ENCODE measurements at regions not wholly inside any gene's neighbourhood (a gene's known extent, or its start where the extent isn't known, plus 50 kb on each side); places are given as distances from the start of the nearest gene placed in this dataset.

- Histone ChIP-seq H3K4ac (ENCODE audit: low read length) (no peak overlapping the region), H3K9me3 (replicated peaks in 1 of 2; ENCODE audit: control insufficient read depth in 2 of 2, insufficient read depth in 1 of 2, low read depth in 1 of 2, low read length in 2 of 2) (peaks cover 0 to 31% of the 10 kb centered on the region in 2 donors), H3K4me3 (ENCODE audit: low read length in 2 of 2) (no peak overlapping the region), H3K27me3 (ENCODE audit: control insufficient read depth in 3 of 3, insufficient read depth in 3 of 3, low read depth in 1 of 3, low read length in 3 of 3) (no peaks in the 10 kb centered on the region), H3K36me3 (replicated peaks in 1 of 2; ENCODE audit: control insufficient read depth in 2 of 2, insufficient read depth in 2 of 2, low read length in 2 of 2) (no peaks in the 10 kb centered on the region), H2BK5ac (ENCODE audit: low read length) (no peak overlapping the region), H3K14ac (ENCODE audit: low read length) (no peak overlapping the region), H2BK15ac (ENCODE audit: low read length) (no peak overlapping the region), H3K4me1 (ENCODE audit: control insufficient read depth in 2 of 2, insufficient read depth in 1 of 2, low read depth in 1 of 2, low read length in 2 of 2) (no peaks in the 10 kb centered on the region), H3K79me1 (ENCODE audit: low read depth, low read length) (no peaks in the 10 kb centered on the region), H3K4me2 (ENCODE audit: insufficient read depth, low read length, poor library complexity, severe bottlenecking) (no peak overlapping the region), H3K27ac (replicated peaks; ENCODE audit: low read length) (no peak overlapping the region), H3K23ac (ENCODE audit: low read depth, low read length, poor library complexity) (no peak overlapping the region), H2BK120ac (ENCODE audit: low read depth, low read length) (no peak overlapping the region), H4K8ac (ENCODE audit: low read depth, low read length) (no peak overlapping the region), H2AK5ac (ENCODE audit: low read depth, low read length) (no peak overlapping the region), H4K91ac (ENCODE audit: low read depth, low read length, poor library complexity) (no peak overlapping the region), H2AFZ (ENCODE audit: low read length) (no peak overlapping the region), H3K18ac (ENCODE audit: low read length) (no peak overlapping the region), H3K9ac (ENCODE audit: low read depth, low read length, poor library complexity) (no peak overlapping the region), H2BK12ac (ENCODE audit: low read length) (no peak overlapping the region)
- no CpG with 5 or more reads among the region's 1 CpG for WGBS, 2 donors (ENCODE audit: extremely low coverage in 2 of 2, insufficient read length in 2 of 2, insufficient replicate concordance in 1 of 2)
- DNase-seq (ENCODE audit: low spot score): no peak
Measured at GRCh38 chr2:133794114-133794513, 225.9 kb upstream of the NCKAP5 start.

- no peaks in the 10 kb centered on the region for H3K79me1 ChIP-seq (ENCODE audit: low read depth, low read length)
- H3K36me3 ChIP-seq (replicated peaks in 1 of 2; ENCODE audit: control insufficient read depth in 2 of 2, insufficient read depth in 2 of 2, low read length in 2 of 2): no peaks in the 10 kb centered on the region
Measured at GRCh38 chr2:133801946-133802345, 233.7 kb upstream of the NCKAP5 start.

GRCh38 chr2:133802409-133803039 lies 234.3 kb upstream of the NCKAP5 start:
- Histone ChIP-seq H2AFZ (ENCODE audit: low read length) (no peak overlapping the region), H2AK5ac (ENCODE audit: low read depth, low read length) (no peak overlapping the region), H2BK5ac (ENCODE audit: low read length) (no peak overlapping the region), H2BK120ac (ENCODE audit: low read depth, low read length) (no peak overlapping the region), H3K27me3 (ENCODE audit: control insufficient read depth in 3 of 3, insufficient read depth in 3 of 3, low read depth in 1 of 3, low read length in 3 of 3) (no peaks in the 10 kb centered on the region), H3K79me1 (ENCODE audit: low read depth, low read length) (no peaks in the 10 kb centered on the region), H3K18ac (ENCODE audit: low read length) (no peak overlapping the region), H3K4me3 (ENCODE audit: low read length in 2 of 2) (no peak overlapping the region), H3K23ac (ENCODE audit: low read depth, low read length, poor library complexity) (no peak overlapping the region), H3K36me3 (replicated peaks in 1 of 2; ENCODE audit: control insufficient read depth in 2 of 2, insufficient read depth in 2 of 2, low read length in 2 of 2) (no peaks in the 10 kb centered on the region), H3K27ac (replicated peaks; ENCODE audit: low read length) (no peak overlapping the region), H3K4me1 (ENCODE audit: control insufficient read depth in 2 of 2, insufficient read depth in 1 of 2, low read depth in 1 of 2, low read length in 2 of 2) (peaks cover 0 to 9% of the 10 kb centered on the region in 2 donors), H2BK15ac (ENCODE audit: low read length) (no peak overlapping the region), H3K9ac (ENCODE audit: low read depth, low read length, poor library complexity) (no peak overlapping the region), H3K9me3 (replicated peaks in 1 of 2; ENCODE audit: control insufficient read depth in 2 of 2, insufficient read depth in 1 of 2, low read depth in 1 of 2, low read length in 2 of 2) (peaks cover 0 to 7% of the 10 kb centered on the region in 2 donors), H4K91ac (ENCODE audit: low read depth, low read length, poor library complexity) (no peak overlapping the region), H3K4ac (ENCODE audit: low read length) (no peak overlapping the region), H3K14ac (ENCODE audit: low read length) (no peak overlapping the region), H4K8ac (ENCODE audit: low read depth, low read length) (no peak overlapping the region), H3K4me2 (ENCODE audit: insufficient read depth, low read length, poor library complexity, severe bottlenecking) (no peak overlapping the region), H2BK12ac (ENCODE audit: low read length) (no peak overlapping the region)
- WGBS, 2 donors (ENCODE audit: extremely low coverage in 2 of 2, insufficient read length in 2 of 2, insufficient replicate concordance in 1 of 2): no CpG with 5 or more reads among the region's 13 CpGs
- DNase-seq (ENCODE audit: low spot score): no peak

More at GRCh38 chr2:133801946-133802345, 233.7 kb upstream of the NCKAP5 start:
- Histone ChIP-seq H3K9ac (ENCODE audit: low read depth, low read length, poor library complexity) (no peak overlapping the region), H4K91ac (ENCODE audit: low read depth, low read length, poor library complexity) (no peak overlapping the region), H3K14ac (ENCODE audit: low read length) (no peak overlapping the region), H3K27ac (replicated peaks; ENCODE audit: low read length) (no peak overlapping the region), H3K9me3 (replicated peaks in 1 of 2; ENCODE audit: control insufficient read depth in 2 of 2, insufficient read depth in 1 of 2, low read depth in 1 of 2, low read length in 2 of 2) (peaks cover 0 to 13% of the 10 kb centered on the region in 2 donors), H2BK15ac (ENCODE audit: low read length) (no peak overlapping the region), H3K27me3 (ENCODE audit: control insufficient read depth in 3 of 3, insufficient read depth in 3 of 3, low read depth in 1 of 3, low read length in 3 of 3) (no peaks in the 10 kb centered on the region), H3K23ac (ENCODE audit: low read depth, low read length, poor library complexity) (no peak overlapping the region), H3K4me3 (ENCODE audit: low read length in 2 of 2) (no peak overlapping the region), H2BK12ac (ENCODE audit: low read length) (no peak overlapping the region), H2BK120ac (ENCODE audit: low read depth, low read length) (no peak overlapping the region), H2AFZ (ENCODE audit: low read length) (no peak overlapping the region), H3K4ac (ENCODE audit: low read length) (no peak overlapping the region), H3K4me1 (ENCODE audit: control insufficient read depth in 2 of 2, insufficient read depth in 1 of 2, low read depth in 1 of 2, low read length in 2 of 2) (peaks cover 0 to 7% of the 10 kb centered on the region in 2 donors), H2AK5ac (ENCODE audit: low read depth, low read length) (no peak overlapping the region), H3K18ac (ENCODE audit: low read length) (no peak overlapping the region), H4K8ac (ENCODE audit: low read depth, low read length) (no peak overlapping the region), H3K4me2 (ENCODE audit: insufficient read depth, low read length, poor library complexity, severe bottlenecking) (no peak overlapping the region), H2BK5ac (ENCODE audit: low read length) (no peak overlapping the region)
- no peak for DNase-seq (ENCODE audit: low spot score)
- WGBS, 2 donors (ENCODE audit: extremely low coverage in 2 of 2, insufficient read length in 2 of 2, insufficient replicate concordance in 1 of 2): no CpG with 5 or more reads among the region's 3 CpGs

GRCh38 chr2:133806564-133806963 lies 238.3 kb upstream of the NCKAP5 start:
- Histone ChIP-seq H3K18ac (ENCODE audit: low read length) (no peak overlapping the region), H3K23ac (ENCODE audit: low read depth, low read length, poor library complexity) (no peak overlapping the region), H3K9me3 (replicated peaks in 1 of 2; ENCODE audit: control insufficient read depth in 2 of 2, insufficient read depth in 1 of 2, low read depth in 1 of 2, low read length in 2 of 2) (no peaks in the 10 kb centered on the region), H2AK5ac (ENCODE audit: low read depth, low read length) (no peak overlapping the region), H3K14ac (ENCODE audit: low read length) (no peak overlapping the region), H2BK15ac (ENCODE audit: low read length) (no peak overlapping the region), H3K27ac (replicated peaks; ENCODE audit: low read length) (no peak overlapping the region), H3K4me1 (ENCODE audit: control insufficient read depth in 2 of 2, insufficient read depth in 1 of 2, low read depth in 1 of 2, low read length in 2 of 2) (peaks cover 0 to 9% of the 10 kb centered on the region in 2 donors), H3K36me3 (replicated peaks in 1 of 2; ENCODE audit: control insufficient read depth in 2 of 2, insufficient read depth in 2 of 2, low read length in 2 of 2) (no peaks in the 10 kb centered on the region), H3K4ac (ENCODE audit: low read length) (no peak overlapping the region), H2AFZ (ENCODE audit: low read length) (no peak overlapping the region), H3K27me3 (ENCODE audit: control insufficient read depth in 3 of 3, insufficient read depth in 3 of 3, low read depth in 1 of 3, low read length in 3 of 3) (no peaks in the 10 kb centered on the region), H3K4me3 (ENCODE audit: low read length in 2 of 2) (no peak overlapping the region), H3K9ac (ENCODE audit: low read depth, low read length, poor library complexity) (no peak overlapping the region), H2BK12ac (ENCODE audit: low read length) (no peak overlapping the region), H3K79me1 (ENCODE audit: low read depth, low read length) (no peaks in the 10 kb centered on the region), H4K8ac (ENCODE audit: low read depth, low read length) (no peak overlapping the region), H4K91ac (ENCODE audit: low read depth, low read length, poor library complexity) (no peak overlapping the region), H3K4me2 (ENCODE audit: insufficient read depth, low read length, poor library complexity, severe bottlenecking) (no peak overlapping the region), H2BK5ac (ENCODE audit: low read length) (no peak overlapping the region), H2BK120ac (ENCODE audit: low read depth, low read length) (no peak overlapping the region)
- no CpG with 5 or more reads among the region's 5 CpGs for WGBS, 2 donors (ENCODE audit: extremely low coverage in 2 of 2, insufficient read length in 2 of 2, insufficient replicate concordance in 1 of 2)
- no peak for DNase-seq (ENCODE audit: low spot score)

All from neuronal stem cell (in vitro differentiated cells).